CD4-positive, alpha-beta T cell treated with Interleukin-6 for 4 hours (primary cell): ENCODE measurements at regions not wholly inside any gene's neighbourhood (a gene's known extent, or its start where the extent isn't known, plus 50 kb on each side); places are given as distances from the start of the nearest gene placed in this dataset.

Source experiments
- DNase-seq: peaks from one replicate; pipeline ENCODE4 v3.0.0-alpha.2; 2020; ENCODE audit warnings: mixed read lengths

DNA sequence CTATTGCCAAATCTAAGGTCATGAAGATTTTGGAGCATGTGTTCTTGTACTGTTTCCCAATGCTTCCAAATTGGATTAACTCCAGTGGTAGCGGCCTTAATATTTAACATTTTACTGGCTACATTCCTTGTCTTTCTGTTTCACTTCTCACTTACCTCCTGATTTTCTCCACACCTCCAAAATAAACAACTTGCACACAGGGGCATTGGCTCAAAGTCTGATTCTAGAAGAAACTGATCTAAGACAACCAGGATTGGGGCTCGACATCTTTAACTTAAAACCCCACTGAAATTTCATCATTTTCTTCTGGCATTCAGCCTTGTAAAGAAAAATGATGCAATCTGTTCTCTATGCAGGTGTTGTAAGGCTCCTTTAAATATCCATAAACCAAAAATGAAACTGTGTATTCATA, 557.9 kb upstream of the ID4 start:
- DNase-seq: no peak

DNA sequence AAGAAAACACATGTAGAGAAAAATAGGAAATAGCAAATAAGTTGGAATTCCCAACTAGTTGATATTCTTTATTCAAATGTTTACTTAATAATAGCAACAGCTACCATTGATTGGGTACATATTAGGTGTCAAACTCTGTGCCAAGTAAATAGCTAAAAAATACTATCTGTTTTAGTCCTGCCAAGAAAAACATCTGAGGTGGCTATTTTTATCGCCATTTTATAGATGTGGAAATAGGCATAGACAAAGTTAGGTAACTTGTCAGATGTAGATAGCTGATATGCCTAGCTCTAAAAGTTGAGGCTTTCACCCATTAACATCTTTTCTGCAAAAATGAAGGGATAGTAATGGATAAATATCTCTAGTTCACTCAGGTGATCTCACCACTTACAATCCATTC, 549.2 kb upstream of the ID4 start:
- no peak for DNase-seq

DNA sequence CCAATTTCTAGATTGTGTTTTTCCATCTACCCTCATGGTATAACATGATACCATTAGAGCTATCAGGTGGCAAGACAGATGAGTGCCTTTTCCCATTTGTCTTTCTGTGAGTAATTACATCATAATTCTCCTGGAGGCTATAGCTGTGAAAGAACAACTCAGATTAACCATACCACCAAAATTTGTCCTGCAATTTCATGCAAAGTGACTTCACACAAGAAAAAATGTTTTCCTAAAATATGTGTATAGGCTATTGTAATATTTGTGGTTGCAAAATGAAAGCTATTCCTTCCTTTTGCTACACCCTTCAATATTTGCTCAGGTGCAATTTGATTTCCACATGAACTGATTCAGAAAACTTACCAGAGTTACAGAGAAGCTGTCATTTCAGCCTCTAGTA, 547.7 kb upstream of the ID4 start:
- no peak for DNase-seq

DNA sequence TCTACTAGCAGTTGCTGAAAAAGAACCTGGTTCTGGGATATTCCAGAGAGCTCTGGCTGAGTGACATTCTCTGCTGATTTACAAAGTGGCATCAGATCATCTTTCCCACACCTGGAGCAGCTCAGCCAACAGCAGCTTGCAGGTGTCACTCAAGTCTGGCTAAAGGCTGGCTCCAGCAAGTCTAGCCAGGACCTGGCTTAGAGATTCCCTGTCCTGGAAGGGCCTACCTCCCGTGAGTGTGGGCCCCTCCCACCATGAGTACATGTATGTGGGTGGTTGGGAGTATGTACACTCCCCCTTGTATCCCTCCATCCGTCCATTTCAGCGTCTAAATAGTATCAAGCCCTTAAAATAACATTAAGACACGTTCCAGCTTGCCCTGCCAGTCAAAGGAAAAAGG, 539.3 kb upstream of the ID4 start:
- no peak for DNase-seq

DNA sequence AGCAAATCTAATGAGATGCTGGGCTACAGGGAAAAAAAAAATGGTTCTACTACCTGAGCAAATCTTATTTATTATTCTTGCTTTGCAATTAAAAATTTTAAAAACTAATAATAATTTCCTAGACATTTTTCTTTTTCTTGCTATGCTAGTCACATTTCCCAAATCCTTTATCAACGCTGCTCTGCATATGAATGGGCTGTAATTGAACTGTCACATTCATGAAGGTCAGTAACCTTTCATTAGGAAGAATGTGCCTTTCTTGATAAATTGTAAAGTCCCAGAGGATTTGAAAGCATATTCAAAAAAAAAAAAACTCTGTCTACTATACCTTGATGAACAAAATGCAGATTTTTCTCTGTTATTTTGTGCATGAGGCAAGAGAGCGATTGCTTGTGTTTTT, 538.7 kb upstream of the ID4 start:
- no peak for DNase-seq

DNA sequence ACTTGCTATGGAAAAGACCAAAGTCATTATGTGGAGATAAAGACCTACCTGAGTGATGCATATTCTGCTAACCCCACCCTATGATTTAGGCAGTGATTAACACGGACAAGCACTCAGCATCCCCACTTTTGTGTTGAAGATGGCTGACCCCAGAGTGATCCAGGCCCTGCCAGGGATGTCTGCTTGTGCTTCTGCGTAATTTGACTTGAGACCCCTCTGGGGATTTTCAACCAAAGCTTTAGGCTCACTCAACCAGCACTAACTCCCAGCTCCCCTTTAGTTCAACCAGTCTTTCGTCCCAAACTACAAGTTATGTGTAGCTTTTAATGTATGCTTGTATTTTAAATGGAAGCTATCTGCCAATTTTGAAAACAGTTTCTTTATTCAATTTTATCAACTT, 538.0 kb upstream of the ID4 start:
- no peak for DNase-seq

DNA sequence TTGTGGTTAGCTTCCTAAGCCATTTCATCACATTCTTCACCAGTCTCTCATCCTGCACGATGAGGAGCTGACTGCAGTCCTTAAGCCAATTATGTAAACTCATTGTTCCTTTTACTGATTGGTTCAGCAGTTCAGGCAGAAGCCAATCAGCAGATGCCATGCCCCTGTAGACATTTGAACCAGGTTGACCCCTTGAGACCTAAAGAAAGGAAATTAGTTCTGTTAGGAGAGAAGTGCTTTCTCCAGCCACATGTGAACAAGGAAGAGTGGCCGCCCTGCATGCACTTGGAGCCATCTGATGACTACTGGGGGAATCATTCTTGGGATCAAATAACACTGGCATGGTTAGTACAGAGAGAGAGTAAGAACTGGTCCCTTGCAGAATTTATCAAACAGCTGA, 535.2 kb upstream of the ID4 start:
- DNase-seq: no peak

DNA sequence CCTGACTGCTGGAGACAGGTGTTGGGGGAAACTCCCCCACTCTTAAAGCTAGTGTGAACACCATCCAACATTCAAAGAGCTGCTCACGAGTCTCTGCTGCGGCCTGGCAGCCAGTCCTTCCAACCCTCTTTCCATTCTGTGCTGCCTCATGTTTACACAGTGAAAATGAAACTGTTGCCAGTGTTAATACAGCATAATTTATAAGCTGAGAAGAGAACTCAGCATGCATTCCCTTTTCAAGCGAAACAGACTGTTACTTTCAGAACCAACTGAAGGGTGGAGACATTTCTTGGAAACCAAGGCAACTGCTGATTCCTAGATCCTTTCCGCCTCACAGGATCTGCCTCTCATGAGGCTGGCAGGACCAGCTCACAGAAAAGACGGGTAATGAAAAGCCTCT, 533.8 kb upstream of the ID4 start:
- no peak for DNase-seq

DNA sequence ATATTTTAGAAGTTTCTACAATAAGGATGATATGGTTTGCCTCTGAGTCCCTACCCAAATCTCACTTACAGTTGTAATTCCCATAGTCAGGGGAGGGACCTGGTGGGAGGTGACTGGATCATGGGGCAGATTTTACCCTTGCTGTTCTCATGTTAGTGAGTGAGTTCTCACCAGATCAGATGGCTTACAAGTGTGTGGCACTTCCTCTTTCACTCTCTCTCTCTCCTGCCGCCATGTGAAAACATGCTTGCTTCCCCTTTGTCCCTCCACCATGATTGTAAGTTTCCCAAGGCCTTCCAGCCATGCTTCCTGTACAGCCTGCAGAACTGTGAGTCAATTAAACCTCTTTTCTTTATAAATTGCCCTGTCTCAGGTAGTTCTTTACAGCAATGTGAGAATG, 527.5 kb upstream of the ID4 start:
- DNase-seq: no peak

DNA sequence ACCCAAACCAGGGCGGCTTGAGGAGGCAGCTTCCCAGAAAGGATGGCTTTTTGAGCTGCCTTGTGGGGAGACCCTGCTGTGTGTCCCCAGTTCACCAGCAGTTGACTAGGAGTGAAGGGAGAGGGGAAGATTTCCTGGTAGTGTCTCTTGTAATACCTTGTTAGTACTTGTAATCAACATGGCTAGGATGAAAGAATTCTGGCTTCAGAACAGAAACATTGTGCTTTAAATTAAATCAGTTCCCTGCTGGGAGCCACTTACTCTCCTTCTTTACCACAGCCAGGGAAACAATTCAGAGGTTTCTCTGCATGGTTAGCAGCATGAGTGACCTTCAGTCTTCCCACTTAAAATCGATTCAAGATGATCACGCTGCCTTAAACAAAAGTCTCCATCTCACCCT, 525.4 kb upstream of the ID4 start:
- no peak for DNase-seq

DNA sequence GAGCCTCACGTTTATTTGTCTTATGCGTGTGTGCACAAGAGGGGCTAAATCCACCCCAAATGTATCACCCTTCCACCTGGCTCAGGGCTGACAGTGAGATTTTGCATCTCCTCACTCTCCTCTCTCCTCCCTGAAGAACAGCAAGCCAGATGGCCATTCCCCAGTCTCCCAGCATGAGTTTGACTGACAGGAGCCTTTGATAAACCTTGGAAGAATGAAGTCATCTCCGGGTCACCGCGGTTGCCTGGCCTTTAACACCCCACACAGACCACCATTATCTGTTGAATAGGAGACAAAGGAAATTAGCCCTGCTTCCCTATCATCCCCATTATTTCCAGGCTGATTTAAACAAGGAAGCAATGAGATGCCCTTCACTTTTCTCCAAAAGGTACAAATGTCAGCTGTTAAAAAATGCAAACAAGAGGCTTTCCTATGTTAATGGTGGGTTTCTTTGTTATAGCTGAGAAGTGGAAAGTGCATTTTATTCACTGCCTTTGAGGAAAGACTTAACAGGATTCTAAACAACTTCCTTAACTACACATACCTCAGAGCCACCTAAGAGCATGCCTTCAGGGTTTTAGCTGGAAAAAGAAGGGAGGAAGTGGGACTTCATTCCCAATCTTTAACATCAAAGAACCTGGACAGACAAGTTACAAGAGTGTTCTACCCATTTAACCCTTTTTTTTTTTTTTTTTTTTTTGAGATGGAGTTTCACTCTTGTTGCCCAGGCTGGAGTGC, 524.8 kb upstream of the ID4 start:
- DNase-seq: no peak

DNA sequence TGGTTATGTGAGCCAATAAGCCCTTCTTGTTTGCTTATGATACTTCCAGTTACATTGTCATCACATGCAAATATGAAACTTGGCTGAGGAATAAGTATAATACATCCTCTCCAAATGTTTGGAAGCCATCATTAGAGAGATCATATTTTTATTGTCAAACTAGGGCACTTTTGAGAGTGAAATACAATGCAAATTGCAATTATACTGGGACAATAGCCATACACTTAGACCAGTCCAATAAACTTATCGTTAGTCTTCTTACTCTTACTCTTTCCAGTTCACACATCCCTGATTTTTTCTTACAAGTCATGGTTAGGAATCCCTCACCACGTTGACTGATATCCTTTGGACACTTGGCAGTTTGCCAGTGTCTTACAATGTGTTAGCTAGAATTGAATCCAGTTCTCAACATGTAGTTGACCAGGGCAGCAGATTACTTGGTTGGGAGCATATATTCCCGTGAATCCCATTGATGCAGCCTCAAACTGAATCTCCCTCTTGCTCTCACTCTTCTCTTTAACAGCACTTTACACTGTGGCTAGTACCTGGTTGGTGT, 519.7 kb upstream of the ID4 start:
- DNase-seq: no peak

DNA sequence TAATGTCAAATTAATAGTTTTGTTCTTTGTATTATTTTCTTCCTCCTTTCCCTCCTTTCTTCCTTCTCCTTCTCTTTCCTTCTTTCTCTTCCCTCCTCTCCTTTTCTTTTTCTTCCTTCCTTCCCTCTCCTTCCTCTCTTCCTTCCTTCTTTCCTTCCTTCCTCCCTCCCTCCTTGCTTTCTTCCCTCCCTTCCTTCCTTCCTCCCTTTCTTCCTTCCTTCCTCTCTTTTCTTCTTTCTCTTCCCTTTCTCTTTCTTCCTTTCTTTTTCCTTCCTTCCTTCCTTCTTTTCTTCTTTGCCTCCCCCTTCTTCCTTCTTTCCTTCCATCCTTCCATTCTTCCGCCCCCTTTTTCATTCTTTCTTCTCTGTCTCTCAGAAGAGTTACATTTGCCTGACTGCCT, 518.2 kb upstream of the ID4 start:
- no peak for DNase-seq

DNA sequence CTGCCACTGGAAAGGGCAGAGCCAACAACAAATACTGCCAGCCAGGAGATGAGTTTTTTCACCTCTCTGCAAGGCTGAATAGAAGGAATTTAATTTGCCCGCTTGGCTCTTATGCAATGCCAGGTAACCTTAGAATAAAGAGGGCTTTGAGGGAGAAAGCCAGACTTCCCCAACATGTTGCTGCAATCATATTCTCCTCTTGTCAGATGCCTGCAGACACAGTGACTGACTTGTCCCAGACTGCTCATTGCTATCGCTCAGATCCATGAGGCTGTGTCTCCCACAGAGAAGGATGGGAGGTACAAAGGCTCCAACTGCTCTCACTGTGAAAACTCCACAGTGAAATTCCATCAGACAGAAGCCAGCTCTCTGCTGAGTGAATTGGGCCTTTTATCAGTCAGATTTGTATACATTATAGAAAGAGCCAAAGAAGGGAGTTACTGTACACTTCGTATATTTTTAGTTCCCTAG, 517.0 kb upstream of the ID4 start:
- DNase-seq: no peak

DNA sequence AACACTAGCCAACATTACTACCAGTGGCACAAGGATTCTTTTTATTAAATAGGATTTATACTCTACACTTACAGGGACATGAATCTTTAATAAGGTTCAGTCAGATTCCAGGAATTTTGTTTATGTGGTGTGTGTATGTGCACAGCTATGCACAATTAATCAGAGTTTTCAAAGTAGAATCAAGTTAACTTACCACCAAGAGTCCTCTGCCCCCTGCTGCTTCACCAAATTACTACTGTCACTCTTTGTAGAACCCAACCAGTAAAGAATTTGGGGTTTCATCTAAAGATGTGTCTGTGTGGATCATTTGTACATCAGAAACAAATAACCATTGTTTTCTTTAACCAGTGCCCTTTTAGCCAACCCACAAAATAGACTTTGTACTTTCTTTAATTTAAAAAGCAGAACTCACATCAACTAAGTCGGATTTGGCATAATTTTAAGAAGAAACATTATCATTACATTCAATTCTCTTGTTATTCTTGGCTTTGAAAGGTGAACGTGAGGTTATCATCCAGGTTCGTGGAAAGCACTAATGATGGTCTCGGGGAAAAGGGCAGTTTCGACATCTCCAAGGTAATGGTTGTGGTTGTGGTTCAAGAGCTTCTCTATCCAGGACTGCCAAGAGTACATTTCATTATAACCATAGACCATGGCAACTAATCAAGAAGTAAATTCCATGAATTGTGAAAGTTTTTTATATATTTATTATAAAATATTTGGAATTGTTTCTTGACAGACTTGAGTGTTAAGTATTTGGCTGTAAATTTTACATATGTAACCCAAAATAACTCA, 514.3 kb upstream of the ID4 start:
- DNase-seq: no peak

DNA sequence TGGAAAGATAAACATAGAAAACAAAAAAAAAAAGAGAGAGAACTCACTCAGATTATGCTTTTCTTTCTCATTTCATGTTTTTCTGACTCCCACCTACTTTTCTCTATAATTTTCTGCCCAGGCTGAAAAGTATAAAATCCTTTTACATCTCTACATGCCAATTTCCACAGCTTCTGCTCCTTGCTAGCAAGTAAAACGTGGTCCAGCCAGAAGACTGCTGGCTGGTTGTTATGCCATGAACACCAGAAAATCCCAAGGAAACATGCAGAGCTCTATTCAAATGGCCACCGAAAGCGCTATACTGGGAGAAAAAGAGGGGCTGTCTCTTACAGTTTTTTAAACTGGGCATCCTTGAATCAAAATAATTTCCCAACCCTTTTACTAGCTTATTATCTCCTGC, 512.8 kb upstream of the ID4 start:
- DNase-seq: no peak

DNA sequence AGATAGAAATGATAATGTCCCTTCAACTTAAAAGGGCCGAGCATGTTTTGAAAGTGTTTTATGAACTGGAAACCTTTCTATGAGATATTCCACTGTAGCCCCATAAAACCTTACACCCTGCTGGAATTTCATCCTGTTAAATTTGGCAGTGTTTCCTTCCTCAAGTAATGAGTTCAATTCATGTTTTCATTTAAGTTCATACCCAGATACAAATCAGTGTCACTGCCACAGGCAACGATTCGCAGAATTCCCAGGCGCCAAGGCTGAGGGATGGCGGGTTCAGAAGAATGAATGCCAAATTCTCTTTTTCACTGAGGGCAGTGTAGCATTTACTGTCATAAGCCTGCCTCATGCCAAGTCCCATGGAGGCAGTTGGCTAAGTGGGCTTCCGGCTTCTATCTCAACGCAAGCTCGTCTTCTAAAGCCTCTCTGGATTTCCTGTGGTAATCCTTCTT, 511.8 kb upstream of the ID4 start:
- no peak for DNase-seq

DNA sequence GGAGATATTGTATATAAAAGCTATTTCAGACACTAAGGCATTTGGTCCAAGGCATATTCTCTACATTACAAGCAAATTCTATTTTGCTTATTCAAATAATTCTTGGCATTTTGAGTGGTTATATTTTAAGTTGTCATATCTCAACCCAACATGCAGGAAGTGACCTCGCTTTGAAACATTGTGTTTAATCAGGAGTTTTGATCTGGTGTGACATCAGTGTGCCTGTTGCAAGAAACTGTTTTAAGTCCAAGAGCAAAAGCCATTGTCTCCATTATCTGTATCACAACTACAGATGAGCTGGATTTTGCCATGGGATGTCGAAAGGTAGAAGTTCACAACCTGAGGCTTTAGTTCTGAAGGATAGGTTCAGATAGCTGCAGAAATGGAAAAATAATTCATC, 509.9 kb upstream of the ID4 start:
- no peak for DNase-seq

DNA sequence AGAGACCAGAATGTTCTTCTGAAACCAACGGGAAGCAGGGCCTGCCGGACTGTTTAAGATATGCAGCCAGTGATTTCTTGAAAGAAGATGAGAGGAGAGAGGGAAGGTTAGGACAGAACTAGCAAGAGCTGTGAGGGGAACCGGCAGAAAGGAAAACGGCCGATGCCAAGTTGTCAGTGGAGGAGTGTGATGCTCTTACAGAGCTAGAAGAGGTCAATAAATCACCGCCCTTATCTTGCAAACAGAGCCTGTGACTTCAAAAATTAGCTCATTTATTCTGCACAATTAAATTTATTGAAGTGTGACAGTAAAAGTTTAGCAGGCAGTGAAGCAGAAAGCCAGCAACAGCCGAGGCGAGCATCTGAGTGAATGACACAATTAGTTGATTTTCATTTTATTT, 509.5 kb upstream of the ID4 start:
- no peak for DNase-seq

DNA sequence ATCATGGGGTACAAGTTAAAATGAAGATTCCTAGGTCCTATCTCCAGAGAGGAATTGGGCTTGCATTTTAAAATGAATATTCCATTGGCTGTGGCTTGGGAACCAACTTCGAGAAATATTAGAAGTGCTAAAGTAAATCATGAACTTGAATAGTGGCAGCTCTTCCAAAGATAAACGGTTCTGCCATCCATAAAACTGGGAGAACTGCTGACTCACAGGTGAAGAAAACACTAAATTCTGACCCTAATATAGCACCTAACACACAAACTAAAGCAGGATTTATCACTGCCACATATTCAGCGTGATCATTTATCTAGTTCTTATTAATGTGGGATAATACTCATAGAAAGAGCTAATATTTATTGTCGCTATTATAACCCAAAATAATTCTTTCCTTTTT, 508.1 kb upstream of the ID4 start:
- no peak for DNase-seq

DNA sequence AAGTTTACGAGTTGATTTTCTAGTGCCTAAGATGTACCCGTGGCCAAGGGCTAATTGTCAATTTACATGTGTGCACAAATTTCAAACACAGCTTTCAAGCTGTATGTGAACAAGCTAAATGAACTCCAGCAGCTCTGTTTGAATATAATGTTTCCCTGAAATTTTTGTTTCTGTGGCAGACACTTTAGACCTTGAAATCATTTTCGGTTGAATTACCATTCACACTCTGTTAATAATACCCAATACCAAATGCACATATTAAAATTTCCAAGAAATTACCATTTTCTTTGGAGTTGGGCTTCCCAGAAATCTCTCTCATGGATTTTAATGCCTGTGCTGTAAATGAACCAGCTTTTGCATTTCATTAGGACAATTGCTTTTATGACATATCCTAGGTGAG, 506.1 kb upstream of the ID4 start:
- no peak for DNase-seq

DNA sequence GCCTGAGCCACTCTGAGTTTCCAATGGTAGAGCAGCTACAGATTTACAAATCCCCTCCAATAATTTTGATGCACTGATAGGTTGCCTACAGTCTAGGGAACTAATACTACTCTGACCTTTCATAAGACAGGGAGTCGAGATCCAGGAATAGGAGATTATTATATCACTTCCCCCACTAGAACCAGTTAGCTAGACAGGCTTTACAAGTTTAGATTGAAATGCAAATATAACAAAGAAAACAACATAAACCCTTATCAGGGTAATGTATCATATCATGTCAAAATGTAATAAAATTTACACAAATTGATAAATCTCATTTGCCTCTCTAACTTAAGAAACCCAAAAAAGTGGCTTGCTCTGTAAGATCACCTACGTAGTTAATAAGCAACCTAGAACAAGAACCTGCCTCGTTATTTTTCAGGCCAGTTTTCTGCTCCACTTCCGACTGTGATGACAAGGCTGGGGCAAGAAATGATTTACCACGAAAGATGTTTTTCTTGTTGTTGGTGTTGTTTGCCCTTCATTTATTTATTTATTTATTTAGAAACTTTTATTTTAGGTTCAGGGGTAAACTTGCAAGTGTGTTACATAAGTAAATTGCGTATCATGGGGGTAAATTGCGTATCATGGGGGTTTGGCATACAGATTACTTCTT, 504.2 kb upstream of the ID4 start:
- DNase-seq: no peak

DNA sequence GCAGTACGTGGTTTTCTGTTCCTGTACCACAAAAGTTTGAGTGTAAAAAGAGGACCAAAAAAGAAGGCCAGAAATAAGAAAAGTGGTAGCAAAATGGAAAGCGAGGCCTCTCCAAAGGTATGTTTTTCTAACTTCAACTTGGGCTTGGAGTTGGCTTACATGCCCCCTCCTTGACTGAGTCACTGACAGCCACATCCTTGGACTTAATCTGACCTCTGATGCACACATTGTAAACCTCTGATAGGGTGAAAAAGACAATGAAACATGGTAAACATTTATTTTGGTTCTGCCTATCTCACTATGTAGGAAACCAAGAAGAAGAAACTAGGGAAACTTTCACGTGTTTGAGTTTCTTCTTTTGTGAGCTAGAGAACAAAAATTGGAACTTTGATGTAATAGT, 503.2 kb upstream of the ID4 start:
- DNase-seq: no peak

DNA sequence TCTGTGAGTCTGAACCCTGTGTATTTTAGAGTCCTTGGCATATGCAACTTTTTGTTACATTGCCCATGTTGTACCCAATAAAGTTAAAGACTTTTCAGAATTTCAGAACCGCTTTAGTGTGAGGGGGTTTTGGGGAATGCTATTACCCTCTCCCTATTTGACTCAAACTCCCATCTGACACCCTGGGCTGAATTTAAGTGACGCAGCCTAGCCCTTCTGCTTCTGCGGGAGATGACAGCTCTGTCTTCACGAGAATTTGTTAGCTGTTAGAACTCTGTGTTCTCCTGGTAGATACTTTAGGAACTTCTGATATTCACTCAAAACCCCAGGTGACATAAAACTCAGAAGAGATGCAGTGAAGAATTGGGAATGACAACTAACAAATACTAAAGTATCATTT, 500.6 kb upstream of the ID4 start:
- no peak for DNase-seq
